HG02840 (cell line): ENCODE measurements at regions not wholly inside any gene's neighbourhood (a gene's known extent, or its start where the extent isn't known, plus 50 kb on each side); places are given as distances from the start of the nearest gene placed in this dataset.
A peak's percentile ranks its signal among the peaks of the same experiment; 100 is the strongest.
"Not testable (repeated sequence)": the region's sequence is repeated elsewhere in the genome, so short reads cannot be mapped to it uniquely, and the experiment has no call there.

Source experiments
- ATAC-seq: cut with Tn5 transposase; IDR thresholded peaks from one replicate; pipeline ENCODE4 v1.9.1; 2021; ENCODE audit warnings: mild to moderate bottlenecking, moderate library complexity, moderate number of reproducible peaks; ENCODE audit not compliant: unreplicated experiment, low FRiP score

- ATAC-seq: no peak
Observed at GRCh38 chr3:194031867-194032635, 103.9 kb upstream of the HES1 start.

GRCh38 chr3:194032828-194033435 is 103.0 kb upstream of the HES1 start:
- no peak for ATAC-seq

GRCh38 chr3:194034346-194035336 is 101.3 kb upstream of the HES1 start:
- no peak for ATAC-seq

- no peak for ATAC-seq
Observed at GRCh38 chr3:194035406-194036138, 100.4 kb upstream of the HES1 start.

- ATAC-seq: no peak
Observed at GRCh38 chr3:194036842-194037241, 99.1 kb upstream of the HES1 start.

- ATAC-seq: not testable (repeated sequence)
Observed at GRCh38 chr3:194038346-194038745, 97.6 kb upstream of the HES1 start.

GRCh38 chr3:194038960-194039359 is 97.0 kb upstream of the HES1 start:
- no peak for ATAC-seq

- ATAC-seq: no peak
Observed at GRCh38 chr3:194040516-194041273, 95.3 kb upstream of the HES1 start.

GRCh38 chr3:194042927-194043326 is 93.0 kb upstream of the HES1 start:
- no peak for ATAC-seq

- no peak for ATAC-seq
Observed at GRCh38 chr3:194043516-194043915, 92.4 kb upstream of the HES1 start.

- ATAC-seq: peak; percentile 76
Observed at GRCh38 chr3:194045289-194045688, 90.7 kb upstream of the HES1 start.

- ATAC-seq: no peak
Observed at GRCh38 chr3:194045919-194046318, 90.0 kb upstream of the HES1 start.

GRCh38 chr3:194046531-194046930 is 89.4 kb upstream of the HES1 start:
- ATAC-seq: no peak

- ATAC-seq: no peak
Observed at GRCh38 chr3:194046995-194047645, 88.8 kb upstream of the HES1 start.

- ATAC-seq: no peak
Observed at GRCh38 chr3:194049394-194049793, 86.6 kb upstream of the HES1 start.

- ATAC-seq: no peak
Observed at GRCh38 chr3:194050782-194051320, 85.1 kb upstream of the HES1 start.

- no peak for ATAC-seq
Observed at GRCh38 chr3:194051366-194052149, 84.4 kb upstream of the HES1 start.

GRCh38 chr3:194053136-194053535 is 82.8 kb upstream of the HES1 start:
- no peak for ATAC-seq
